ELF-1 (cell line): ENCODE measurements at regions not wholly inside any gene's neighbourhood (a gene's known extent, or its start where the extent isn't known, plus 50 kb on each side); places are given as distances from the start of the nearest gene placed in this dataset.

ENCODE experiments used
- DNase-seq: peaks from one replicate; pipeline ENCODE4 v3.0.0-alpha.2; 2016; ENCODE audit warnings: low read depth, low spot score

DNA sequence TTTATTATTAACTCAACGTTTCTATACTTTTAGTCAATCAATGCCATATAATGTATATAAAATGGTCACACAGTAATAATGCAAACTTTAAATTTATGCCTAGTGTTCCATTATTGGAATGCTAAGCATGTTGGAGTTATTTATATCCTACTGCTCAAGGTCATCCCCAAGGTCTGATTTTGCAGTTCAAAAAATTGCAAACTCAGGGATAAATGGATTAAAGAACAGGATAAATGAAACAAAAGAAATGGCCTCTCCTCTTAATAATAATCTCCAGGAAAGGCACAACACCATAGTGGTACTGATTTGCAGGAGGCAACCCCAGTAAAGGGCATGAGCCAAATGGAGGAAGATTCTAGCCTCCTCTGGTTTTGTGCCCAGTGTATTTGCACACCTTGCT lies 436.4 kb downstream of the EPHA4 start:
- DNase-seq, result no peak

DNA sequence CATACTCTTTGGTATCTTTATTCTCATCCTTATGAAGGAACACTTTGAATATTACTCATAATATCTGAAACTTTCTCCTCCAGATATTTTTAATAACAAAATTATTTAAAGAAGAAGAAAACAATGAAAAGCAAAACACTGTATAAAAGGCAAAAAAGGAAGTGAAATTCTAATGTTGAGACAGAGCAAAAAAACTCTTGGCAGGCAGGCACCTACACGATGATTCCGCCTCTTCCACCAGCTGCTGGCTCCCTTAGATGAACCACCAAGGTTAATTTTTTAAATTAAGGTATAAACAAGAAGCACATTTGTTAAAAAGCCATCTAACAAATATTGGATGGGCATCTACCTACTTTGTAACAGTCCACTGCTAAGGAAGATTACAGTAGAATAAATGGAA lies 434.7 kb downstream of the EPHA4 start:
- no peak for DNase-seq

DNA sequence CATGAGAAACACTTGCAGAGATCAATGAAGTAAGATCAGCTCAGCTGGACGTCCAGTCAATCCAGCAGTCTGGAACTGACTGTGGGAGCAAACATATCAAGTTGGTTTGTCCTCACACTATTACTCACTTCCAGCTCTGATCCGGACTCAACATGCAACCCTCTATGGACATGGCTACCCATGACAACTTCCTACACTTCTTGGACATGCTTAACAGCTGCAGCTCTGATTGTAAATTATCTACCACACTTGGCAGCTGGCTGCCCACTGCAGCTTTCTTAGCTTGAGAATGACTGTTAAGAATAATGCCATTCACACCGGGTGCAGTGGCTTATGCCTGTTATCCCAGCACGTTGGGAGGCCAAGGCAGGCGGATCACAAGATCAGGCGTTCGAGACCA lies 429.8 kb downstream of the EPHA4 start:
- DNase-seq, result no peak

DNA sequence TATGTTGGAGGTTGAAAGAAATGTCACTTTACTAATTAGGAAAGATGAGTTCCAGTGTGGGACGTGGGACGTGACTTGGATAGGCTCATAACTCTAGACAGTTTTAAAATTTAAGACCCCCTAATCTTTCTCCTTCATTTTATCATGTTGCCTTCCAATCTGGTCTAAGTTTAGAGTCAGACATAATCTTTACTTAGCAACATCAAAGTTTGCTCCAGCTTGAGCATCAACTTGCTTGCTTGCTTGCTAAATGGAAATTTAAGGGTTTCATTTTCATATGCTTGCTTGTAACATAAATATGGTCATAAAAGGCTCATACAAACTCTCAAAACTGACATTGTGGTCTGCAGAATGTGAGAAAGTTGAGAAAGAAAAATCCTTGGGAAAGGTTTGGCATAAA lies 428.9 kb downstream of the EPHA4 start:
- no peak for DNase-seq

DNA sequence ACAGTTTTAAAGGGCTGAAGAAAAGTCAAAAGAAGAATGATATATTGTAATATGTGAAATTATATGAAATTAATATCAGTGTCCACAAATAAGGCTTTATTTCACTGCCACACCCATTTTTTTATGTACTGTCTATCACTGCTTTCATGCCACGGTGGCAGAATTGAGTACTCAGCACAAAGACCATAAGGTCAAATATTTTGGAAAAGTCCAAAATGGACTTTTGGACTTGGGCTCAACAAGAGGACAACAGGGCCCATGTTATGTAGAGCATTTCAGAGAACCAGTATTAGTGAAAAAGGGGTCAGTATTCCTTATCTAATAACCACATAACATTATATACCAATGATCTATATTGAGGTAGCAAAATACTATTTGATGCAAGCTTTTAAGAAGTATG lies 427.2 kb downstream of the EPHA4 start:
- DNase-seq, result no peak

DNA sequence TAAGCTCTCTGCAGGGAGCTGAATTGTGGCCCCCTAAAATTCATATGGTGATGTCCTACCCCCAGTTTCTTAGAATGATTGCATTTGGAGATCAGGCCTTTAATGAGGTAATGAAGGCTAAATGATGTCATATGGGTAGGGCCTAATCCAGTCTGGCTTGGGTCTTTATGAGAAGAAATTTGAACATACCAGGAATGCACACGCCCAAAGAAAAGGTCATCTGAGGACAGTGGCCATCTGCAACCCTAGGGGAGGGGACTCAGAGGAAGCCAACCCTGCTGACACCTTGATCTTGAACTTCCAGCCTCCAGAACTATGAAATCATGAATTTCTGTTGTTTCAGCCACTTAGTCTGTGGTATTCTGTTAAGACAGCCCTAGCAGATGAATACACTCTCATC lies 426.7 kb downstream of the EPHA4 start:
- DNase-seq, result no peak

DNA sequence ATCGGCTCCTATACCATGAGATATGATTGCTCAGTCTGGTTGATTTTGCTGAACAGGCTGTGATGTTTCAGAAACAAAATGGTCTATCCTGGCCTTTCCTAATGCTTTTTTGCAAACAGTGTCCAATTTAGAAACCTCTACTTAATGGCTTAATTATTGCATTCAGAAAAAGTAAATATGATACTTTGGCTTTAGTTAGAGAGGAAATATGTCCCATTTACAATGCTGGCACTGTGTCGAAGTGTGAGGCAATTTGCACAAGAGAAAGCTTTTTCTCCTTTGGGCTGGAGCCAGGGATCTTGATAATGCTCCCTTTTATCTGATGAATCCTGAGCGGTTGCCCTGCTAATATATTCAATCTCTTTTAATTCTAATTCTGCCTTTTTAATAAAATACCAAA lies 418.9 kb downstream of the EPHA4 start:
- no peak for DNase-seq

DNA sequence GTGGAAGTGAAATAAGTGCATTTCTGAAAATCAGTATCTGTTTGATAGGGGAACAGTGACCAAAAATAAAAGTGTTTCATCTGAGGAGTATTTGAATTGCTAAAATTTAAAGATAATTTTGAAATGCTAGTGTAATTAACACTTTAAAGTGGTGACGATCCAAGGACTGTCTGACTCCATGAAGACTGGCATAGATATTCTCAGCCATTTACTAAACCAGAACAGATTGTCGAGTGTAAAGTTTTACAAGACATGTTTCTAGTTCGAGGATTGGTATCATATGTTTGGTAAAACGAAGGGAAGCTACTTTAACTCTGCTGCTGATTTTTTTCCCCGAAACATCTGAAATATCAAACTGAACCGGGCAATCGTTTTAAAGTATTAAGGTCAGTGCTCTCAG lies 417.9 kb downstream of the EPHA4 start:
- no peak for DNase-seq

DNA sequence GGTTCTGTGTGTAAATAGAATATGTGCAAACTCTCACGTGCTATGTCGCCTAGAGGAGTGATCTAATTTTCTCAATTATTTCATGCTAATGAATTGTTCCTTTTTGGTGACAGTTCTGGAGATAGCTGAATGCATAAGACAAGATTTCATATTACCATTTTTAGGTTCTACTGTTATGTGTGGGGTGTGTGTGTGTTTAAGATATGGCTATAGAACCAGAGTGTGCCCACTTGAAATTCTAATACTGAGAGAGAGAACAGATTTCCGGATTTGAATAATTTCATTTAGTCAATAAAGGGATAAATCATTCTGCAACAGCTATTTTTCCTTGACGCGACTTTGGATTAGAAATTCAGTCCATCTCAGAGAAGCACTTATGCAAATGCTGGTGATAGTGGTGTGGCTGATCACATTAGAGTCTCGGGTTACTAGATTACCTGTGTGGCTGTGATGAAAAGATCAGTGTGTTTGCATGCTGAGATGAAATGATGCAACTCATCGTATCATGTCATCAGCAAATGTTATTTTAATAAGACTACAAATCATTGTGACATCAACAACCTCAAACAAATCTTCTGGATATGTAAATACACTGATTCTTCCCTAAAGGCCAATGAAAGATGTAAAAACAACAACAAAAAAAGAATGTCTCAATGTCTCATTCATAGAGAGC lies 415.9 kb downstream of the EPHA4 start:
- no peak for DNase-seq

DNA sequence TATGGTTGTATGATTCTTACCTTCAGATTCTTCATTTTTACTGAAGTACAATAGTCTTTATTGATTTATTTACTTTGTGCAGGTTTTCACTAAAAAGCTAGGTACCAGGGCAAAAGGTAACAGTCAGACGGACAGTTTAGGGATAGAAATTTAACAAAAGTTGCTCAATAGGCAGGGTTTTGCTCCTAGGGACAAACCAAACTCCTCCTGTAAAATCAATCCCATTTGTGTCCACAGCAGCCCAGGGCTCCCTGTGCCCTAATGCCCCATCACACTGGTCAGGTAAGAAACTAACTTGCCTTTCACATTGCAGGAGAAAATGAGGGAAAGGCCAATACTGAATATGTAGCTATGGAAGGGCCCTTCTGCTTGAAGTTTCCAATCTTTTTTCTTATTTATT lies 410.9 kb downstream of the EPHA4 start:
- no peak for DNase-seq

DNA sequence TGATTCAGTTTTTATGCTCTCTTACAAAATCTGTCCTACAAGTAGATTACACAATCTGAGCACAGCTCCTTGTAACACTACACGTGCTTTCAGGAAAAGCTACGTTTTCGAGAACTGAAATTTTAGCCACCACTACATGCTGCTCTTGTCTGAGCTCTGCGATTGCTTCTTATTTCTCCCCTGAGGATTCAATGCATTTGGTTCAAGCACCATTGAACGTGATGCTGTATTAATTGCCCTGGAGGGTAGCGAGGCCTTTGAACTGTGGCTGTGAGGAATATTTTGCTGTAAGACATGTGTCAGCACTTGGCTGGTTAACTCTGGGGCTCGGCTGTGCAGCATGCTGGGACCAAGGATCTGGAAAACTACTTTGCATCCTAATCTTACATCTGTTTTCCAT lies 405.8 kb downstream of the EPHA4 start:
- DNase-seq, result no peak

DNA sequence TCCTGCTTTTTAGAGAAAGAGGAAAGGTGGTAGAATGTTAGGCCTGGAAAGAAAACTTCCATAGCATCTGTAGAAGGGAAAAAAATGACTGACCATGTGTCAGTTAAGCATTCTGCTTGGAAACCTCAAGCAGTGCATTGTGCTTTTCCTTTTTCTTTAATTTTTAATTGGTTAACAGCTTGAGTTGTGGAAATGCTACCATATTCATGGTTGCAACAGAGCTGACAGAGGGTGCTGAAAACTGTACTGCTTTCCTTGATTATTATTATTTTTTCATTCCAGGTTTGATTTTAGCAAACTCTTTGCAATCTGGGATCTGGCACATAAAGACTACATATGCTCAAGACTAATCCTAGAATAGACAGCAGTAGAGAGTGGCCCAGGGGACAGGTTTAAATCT lies 404.5 kb downstream of the EPHA4 start:
- DNase-seq, result no peak

DNA sequence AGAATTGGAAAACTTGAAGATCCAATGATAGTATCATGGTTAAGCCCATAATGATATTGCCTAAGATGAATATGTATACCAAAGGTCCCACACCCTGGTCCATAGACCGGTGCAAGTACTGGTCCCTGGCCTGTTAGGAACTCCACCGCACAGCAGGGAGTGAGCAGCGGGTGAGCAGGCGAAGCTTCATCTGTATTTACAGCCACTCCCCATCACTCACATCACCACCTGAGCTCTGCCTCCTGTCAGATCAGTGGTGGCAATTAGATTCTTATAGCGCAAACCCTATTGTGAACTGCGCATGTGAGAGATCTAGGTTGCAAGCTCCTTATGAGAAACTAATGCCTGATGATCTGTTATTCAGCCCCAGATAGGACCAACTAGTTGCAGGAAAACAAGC lies 402.4 kb downstream of the EPHA4 start:
- no peak for DNase-seq

DNA sequence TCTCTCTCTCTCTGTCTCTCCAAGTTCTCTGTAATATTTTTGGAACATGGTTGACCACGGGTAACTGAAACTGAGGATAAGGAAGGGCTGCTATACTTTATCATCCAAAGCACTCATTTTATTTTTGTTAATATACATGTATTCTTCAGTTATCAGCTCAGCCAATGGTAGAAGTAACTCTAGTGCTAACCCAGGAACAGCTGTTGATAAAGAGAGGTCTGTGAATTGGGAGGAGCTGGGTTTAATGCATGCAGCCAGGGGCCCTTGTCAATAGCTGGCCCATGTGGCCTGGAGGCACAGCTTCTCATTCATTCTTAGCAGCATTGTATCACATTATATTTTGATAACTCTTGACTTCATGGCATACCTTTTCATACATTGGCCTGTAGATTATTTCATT lies 401.6 kb downstream of the EPHA4 start:
- no peak for DNase-seq

DNA sequence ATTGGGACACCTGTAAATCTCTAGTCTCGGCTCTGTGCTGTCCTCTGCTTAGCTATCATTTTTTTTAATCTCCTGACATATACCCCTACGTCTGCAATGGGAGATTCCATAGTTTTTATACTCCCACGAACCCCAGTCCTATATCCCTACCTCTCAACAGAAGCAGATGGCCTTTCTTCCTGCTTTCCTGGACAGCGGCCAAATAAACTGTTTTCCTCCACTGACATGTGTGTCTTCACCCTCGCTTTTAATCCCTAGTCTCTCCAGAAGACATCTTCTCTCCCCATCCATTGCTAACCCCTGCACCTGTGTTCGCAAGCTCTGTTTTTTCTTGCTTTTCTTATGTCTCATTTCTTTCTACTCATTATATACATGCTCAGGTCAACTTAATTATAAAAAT lies 395.4 kb downstream of the EPHA4 start:
- no peak for DNase-seq

DNA sequence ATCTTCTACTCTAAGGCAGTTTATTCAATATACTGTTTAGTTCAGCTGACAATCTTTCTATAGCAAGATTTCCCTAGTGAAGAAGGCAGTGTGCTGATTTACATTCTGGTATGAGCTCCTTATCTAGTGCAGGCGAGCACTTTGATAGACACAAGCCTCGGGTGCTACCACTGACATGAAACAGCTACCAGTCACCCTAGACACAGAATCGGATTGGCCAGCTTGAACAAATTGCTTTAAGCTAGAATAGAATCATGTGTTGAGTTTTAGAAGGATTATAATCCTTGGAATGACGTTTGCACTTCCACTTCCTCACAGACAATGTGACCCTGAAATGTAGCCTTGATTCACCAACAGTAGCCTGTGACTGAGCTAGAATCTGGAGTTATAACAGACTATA lies 394.0 kb downstream of the EPHA4 start:
- DNase-seq, result no peak

DNA sequence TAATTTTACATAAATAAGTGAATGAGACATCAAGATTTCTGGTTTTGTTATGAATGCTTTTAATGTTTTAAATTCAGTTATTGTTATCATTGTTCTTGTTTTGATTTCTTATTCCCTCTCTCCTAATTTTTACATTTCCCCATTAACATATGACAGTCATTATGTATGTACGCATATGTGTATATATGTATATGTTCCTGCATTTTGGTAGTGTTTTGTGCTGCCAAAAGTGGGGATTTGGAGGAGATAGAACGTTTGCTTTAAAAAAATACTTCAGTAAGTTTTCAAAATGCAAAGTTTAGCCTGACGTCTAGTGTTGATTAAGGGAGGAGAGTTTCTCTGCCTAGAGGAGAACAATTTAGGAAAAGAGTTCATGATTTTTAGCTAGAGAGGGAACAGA lies 385.2 kb downstream of the EPHA4 start:
- no peak for DNase-seq

DNA sequence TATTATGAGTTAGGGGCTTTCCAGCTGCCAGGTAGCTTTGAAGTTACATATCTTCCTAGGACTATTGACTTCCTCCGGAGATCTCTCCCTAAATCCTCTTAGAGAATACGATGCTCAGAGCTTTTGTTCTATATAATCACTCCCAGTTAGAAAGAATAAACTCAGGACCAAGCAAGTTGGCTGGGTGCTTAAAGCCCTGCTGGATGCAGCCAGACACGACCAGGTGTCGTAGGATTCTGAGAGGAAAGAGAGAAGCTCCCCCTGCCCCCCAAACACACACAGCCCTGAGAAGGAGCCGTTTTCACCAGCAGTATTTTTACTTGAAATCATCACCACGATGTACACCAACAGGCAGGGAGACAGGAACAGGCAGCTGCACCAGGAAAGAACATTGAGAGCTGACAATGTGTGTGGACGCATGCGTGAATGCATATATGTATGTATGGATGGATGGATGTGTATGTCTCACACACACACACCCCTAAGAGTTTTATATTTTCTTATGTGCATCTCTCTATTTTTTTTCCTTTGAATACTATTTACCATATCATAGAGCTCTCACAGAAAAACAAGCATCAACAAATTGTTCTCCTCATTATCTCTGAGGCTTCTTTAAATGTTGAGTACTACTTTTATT lies 382.6 kb downstream of the EPHA4 start:
- no peak for DNase-seq

DNA sequence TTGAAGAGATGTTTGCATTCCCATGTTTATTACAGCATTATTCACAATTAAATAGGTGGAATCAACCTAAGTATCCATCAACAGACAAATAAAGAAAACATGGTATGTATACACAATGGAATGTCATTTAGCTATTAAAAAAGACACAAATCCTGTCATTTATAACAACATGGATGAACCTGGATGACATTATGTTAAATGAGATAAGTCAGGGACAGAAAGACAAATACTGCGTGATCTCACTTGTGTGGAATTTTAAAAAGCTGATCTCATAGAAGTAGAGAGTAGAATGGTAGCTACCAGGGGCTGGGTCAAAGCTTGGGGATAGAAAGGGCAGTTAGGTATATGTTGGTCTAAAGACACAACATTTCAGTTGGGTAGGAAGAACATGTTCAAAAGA lies 376.3 kb downstream of the EPHA4 start:
- no peak for DNase-seq

DNA sequence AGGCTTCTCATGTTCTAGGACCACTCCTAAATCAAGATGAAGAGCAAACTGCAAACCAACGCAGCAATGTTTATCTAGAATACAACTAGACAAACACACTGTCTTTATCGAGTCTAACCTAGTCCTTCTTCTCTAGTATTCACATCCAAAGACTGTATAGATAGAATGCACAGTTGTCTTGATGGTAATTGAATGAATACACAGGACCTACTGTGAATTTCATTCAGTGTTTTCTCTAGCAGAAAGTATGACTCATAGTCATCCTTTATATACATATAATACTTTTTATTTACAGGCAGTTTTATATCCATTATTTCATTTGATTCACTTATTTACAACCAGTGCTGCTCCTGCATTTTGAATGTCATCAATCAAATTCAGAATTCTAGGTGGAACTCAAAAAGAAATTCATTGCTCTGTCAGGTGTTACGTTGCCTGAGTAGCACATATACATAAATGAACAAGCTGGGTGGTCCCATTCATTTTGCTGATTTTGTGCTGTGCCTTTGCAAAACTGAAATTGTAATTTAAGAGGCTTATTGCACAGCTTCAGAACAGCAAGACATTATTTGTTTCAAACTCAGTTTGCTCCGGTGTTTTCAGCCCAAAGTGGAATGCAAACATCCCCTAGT lies 374.8 kb downstream of the EPHA4 start:
- no peak for DNase-seq

DNA sequence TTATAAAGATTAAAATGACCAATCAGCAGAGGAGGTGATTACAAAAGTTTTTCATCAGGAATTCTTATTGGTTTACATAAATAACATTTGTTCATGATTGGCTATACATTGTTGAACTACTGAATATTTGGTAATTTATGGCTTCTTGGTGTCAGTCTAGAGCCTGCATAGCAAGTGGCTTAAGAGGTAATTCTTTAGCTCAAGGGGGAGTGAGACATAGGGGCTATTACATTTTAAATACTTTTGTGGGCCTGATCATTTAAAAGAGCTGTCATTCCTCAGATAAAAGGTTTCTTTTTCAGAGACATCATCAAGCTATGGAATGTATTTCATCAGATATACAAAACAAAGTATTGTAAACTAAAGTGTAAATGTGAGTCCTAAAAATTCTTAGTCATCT lies 373.8 kb downstream of the EPHA4 start:
- no peak for DNase-seq

DNA sequence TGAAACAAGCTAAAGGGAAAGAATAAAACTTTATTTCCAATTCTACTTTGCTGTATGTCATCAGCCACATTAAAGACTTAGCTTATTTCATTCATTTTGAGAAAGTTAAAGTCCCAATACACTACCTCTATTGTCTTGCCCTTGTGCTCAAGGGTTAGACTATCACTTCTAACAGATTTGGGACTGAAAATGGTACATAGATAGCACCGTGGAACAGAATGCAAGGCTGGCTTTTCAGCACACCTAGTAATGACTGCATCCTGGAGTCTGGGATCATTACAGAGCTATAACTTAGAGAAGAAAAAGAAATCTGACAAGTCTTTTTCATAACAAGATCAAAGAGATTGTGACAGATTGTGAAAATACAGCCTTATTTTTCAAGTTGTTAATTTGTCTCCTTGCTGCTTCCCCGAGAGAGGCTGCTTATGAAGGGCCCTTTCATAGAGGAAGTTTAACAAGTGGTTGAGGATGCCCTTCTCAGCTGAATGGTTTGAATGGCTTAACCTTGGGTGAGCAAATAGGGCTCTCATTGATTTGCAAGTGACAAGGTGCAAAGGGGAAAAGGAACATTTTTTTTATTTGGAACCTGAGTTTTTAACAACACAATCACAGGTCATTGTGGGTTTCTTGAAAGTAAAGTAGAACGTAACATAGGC lies 371.8 kb downstream of the EPHA4 start:
- no peak for DNase-seq

DNA sequence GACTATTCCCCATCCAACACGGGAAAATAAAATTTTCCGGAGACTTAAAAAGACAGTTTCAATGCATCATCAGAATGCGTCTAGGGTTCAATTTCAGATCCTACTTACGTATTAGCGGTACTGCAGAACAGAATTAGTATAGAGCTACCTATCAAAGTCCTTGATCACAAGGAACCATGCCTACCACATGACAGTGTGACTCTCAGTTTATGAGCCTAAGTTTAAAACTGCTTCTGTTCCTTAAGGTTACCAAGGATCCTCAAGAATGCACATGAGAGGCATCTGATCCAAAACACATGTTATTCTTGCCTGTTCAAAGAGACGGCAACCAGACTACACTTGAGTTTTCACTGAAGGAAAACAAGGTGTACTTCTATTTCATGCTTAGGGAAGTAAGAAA lies 369.7 kb downstream of the EPHA4 start:
- DNase-seq, result no peak
